ENCODE measurements at regions not wholly inside any gene's neighbourhood (a gene's known extent, or its start where the extent isn't known, plus 50 kb on each side); places are given as distances from the start of the nearest gene placed in this dataset.
"Not testable (repeated sequence)": the region's sequence is repeated elsewhere in the genome, so short reads cannot be mapped to it uniquely, and the experiment has no call there.

DNA sequence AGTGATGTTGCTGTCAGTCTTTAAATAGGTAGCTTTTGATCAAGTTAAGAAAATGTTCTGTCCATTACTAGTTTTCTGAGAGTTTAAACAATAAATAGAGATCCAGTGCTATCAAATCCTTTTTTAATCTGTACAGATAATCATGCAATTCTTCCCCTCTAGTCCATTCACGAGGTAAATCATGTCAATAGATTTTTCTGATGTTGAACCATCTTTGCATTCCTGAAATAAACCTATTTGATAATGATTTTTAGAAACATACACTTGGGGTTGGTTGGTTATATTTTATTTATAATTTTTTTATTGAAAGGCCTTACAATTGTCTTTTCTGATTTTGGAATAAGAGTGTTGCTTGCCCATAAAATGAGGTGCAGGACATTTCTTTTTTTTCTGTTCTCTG is 95.0 kb downstream of the FAM53A start:
- no peak for DNase-seq

DNA sequence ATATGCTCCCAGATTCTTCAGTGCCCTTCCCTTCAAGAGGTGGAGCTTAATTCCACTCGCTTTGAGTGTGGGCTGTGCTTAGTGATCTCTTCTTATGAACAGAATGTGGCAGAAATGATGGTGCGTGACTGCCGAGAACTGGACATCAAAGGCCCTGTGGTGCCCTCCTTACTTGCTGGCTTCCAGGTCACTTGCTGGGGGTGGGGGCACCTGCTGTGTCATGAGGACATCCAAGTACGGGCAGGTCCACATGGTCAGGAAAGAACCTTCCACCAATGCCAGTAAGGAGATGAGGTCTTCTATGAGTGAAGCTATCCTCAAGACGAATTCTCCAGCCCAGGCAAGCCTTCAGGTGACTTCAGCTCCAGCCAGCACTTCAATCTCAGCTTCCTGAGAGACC is 95.8 kb downstream of the FAM53A start:
- DNase-seq: no peak

DNA sequence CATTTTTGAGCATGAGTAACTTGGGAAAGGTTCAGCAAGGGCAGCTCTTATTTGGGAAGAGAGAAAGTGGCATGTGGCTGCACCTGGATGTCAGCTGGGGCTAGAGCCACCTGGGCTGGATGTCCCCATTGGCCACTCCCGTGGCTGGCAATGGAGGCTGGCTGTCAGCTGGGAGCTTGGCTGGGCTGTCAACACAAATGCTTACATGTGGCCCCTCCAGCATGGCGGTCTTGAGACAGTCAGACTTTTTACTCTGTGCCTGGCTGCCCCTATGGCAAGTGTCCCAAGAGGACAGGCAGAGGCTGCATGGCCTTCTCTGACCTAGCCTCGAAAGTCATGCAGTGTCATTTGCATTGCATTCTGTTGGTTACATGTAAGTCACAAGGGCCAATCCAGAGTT is 99.6 kb downstream of the FAM53A start:
- DNase-seq: no peak

DNA sequence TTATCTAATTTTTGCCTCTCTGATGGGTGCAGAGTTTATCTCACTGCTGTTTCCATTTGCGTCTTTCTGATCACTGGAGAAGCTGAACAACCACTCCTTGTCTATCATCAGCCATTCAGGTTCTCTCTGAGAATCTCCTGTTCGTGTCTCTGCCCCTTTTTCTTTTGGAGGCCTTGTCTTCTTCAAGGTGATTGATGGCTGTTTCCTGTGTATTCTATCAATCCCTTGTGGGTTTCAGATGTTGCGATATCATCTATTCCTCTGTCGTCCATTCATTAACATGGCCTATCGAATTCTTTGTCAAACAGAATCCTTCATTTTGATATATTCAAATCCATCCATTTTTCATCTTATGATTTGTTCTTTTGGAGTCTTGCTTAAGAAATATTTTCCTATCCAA is 100.3 kb downstream of the FAM53A start:
- DNase-seq: no peak

DNA sequence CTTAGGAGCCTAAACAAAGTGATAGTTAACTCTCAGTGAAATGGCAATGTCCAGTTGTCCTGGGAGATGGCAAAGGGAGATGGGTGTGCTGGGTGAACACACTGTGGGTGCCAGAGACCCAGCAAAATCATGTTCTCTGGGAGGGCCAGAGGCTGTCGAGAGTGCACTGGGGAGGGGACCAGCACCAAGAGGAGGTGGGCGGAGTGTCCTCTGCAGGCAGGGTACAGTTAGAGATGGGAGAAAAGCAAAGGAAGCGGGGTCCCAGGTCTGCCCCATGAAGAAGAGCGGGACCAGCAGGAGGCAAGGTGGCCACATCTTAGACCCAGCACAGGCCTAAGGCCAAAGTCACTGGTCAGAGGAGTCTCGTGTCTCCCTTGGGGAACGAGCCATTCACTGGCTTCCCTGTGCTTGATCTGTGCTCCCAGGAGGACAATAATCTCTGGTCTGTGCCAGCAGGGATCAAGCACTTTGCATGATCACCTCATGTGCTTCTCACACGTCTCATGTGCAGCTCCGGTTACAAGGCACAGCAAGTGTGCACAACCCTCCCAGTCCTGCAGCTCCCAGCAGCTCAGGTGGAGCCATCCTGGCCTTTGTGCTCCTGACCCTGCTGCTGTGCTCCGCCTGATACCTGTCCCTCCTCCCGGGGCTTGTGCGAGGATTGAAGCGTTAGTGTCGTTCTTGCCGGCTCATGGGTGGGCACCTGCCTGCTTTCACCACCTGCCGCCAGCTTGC is 100.9 kb downstream of the FAM53A start:
- DNase-seq: no peak

- no peak for DNase-seq
These were observed 101.9 kb downstream of the FAM53A start for GRCh38 chr4:1582227-1582626.

DNA sequence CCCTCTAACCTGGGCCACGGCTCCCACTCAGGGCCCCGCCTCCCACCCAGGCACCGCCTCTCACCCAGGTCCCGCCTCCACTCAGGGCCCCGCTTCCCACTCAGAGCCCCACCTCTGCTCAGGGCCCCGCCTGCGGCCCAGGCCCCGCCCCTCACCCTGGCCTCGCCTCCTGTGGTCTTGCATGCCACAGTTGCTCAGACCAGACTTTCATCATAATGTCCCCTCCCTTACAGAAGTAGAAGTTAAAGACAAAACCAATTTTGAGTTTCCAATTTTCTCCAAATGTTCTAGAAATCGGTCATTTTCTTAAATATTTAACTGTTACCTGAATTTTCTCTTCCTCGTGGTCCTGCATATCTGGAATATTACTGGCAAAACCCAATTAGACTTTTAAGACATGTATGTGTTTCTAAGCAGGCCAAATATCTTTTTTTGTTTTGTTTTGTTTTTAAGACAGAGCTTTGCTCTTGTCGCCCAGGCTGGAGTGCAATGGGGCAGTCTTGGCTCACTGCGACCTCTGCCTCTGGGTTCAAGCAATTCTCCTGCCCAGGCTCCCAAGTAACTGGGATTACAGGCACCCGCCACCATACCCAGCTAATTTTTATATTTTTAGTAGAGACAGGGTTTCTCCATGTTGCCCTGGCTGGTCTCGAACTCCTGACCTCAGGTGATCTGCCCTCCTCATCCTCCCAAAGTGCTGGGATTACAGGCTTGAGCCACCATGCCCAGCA is 102.8 kb downstream of the FAM53A start:
- DNase-seq: peak; percentile 89

GRCh38 chr4:1580692-1581012 is 103.5 kb downstream of the FAM53A start:
- not testable (repeated sequence) for DNase-seq

GRCh38 chr4:1579901-1580691 is 104.0 kb downstream of the FAM53A start:
- DNase-seq: peak; percentile 94

DNA sequence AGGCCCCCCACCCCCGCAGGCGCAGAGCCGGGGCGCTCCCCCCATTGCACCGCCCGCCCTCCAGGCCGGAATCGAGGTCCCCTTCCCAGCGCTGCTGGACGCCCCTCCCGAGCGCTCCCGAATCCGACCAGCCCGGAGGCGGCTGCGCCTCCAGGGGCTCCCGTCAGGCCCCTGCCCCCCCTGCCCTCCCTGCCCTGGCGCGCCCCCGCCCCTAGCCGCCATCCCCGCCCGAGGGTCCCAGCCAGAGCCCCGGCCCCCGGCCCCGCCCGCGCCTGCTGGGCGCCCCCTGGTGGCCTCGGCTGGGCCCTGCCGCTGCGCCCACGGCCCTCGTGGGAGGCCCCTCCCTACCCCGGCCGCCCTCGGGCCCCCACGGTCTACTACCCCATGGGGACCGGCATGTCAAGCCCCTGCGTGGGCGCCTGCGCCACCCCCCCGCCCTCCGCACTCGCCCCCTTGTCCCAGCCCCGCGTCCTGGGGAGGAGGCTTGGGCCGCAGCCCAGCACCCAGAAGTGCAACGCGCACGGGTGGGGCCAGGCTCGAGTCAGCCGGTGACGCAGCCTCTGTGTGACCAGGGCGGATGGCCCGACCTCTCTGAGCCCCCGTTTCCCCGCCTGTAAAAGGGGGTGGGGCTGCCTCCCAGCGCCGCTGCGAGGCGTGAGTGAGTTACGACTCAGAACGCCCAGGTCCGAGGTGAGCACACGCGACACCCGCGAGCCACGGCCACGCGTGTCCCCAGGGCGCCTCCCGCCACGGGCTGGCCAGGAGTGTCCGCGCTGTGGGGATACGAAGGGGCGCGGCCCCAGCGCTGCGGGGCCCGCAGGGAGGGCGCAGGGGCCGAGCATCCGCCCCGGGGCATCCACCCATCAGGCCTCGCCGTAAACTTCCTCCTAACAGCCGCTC is 104.9 kb downstream of the FAM53A start:
- peak; percentile 69 for DNase-seq

- DNase-seq: no peak
These were observed 105.8 kb downstream of the FAM53A start for GRCh38 chr4:1578251-1578773.

DNA sequence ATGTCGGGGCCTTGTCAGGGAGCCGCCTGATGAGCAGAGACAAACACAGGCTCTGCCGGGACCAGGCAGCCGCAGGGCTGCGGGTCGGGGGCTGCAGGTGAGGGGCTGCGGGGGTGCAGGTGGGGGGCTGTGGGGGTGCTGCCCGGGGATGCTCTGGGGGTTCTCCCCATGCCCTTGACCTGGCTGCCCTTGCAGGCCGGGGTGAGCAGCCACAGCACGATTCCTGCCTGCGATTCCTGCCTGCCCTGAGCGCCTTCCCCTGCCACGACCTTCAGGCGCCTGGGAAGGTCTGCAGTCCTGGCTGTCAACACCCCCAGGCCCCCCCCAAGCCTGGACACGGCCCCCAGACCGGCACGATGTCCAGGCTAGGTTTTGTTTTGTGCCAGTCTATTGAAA is 106.3 kb downstream of the FAM53A start:
- DNase-seq: no peak

DNA sequence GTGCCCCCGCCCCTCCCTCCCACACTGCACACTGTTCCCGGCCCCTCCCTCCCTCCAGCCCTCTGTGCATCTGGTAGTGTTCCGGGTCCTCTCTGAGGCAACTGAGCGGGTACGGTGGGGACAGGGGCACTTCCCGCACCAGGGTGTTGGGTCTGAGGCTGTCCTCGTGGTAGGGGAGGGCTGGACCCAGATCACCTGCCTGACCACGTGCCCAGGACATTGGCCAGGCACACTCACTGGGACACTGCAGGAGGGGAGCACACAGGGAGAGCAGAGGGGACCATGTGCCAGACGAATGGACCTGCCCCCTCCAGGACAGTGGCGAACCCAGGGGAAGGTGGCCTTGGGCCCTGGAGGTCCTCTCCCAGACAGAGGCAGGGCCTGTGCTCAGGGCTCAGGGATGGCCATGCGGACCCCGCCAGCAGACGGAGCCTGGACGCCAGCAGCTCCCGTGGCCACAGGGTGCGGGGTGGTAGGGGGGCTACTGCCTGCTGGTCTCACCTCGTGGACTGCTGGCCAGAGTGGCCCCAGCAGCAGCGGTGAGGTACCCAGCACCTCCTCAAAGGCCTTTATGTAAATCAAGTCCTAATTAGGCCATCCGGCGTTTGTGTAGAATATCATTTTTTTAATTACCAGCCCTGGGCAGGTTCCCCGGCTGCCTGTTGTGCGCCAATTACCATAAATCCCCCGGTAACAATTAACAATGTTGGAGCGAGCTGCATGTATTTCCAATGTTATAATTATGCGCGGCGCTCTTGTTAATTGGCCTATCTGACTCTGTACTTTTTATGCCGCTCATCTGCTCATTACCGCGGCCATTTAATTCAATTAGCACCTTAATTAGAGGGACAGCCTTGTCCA is 106.9 kb downstream of the FAM53A start:
- no peak for DNase-seq

GRCh38 chr4:1576304-1576960 is 107.7 kb downstream of the FAM53A start:
- no peak for DNase-seq

GRCh38 chr4:1575418-1576303 is 108.5 kb downstream of the FAM53A start:
- no peak for DNase-seq

DNA sequence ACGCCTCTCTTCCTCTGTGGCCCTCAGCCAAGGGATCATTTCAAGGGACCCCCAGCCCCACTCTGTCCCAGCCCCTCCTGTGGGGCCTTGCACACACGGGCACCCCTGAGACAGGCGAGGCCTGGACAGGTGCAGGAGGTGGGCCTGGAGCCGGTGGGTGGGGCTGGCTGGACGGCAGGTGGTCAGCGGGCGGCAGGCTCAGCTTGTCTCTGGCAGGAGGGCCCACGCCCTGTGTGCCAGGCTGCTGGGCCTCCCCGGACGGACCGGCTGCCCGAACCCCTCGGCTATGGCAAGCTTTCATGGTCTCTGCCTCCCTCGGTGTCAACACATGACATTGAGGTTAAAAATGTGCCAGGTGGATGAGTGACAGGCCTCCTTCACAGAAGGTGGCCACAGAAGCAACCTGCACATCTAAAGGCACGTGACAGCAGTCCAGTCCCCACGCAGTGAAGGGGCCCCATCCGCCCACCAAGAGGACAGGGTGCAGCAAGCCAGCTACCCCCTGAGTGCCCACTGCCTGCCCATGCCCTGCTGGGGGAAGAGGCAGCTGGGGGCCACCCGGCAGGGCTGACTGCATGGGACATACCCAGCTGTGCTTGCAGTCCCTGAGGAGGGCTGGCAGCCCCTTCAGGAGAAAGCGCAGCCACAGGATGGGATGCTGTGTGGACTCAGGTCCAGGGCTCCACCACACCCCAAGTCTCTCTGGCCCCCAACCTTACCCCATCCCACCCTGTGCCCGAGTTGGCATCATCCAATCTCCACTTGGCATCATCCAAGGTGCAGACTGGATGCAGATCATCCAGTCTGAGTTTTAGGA is 109.3 kb downstream of the FAM53A start:
- DNase-seq: no peak

- no peak for DNase-seq
These were observed 110.2 kb downstream of the FAM53A start for GRCh38 chr4:1573830-1574459.

- no peak for DNase-seq
These were observed 111.0 kb downstream of the FAM53A start for GRCh38 chr4:1572964-1573720.
